GM10266 (cell line): ENCODE measurements at regions not wholly inside any gene's neighbourhood (a gene's known extent, or its start where the extent isn't known, plus 50 kb on each side); places are given as distances from the start of the nearest gene placed in this dataset.

Source experiments
- DNase-seq: peaks from one replicate; pipeline ENCODE4 v3.0.0; 2012; ENCODE audit errors: extremely low spot score
- TF ChIP-seq, protein P1 (sequence below): IDR thresholded peaks from 2 replicates; pipeline ENCODE4 v1.5.1; 2012; ENCODE audit warnings: mild to moderate bottlenecking, low read depth; ENCODE audit not compliant: control insufficient read depth, insufficient read depth; ENCODE audit errors: missing control alignments

GRCh38 chrX:100477958-100478357 lies 67.9 kb upstream of the PCDH19 start:
- TF ChIP-seq, protein P1, sequence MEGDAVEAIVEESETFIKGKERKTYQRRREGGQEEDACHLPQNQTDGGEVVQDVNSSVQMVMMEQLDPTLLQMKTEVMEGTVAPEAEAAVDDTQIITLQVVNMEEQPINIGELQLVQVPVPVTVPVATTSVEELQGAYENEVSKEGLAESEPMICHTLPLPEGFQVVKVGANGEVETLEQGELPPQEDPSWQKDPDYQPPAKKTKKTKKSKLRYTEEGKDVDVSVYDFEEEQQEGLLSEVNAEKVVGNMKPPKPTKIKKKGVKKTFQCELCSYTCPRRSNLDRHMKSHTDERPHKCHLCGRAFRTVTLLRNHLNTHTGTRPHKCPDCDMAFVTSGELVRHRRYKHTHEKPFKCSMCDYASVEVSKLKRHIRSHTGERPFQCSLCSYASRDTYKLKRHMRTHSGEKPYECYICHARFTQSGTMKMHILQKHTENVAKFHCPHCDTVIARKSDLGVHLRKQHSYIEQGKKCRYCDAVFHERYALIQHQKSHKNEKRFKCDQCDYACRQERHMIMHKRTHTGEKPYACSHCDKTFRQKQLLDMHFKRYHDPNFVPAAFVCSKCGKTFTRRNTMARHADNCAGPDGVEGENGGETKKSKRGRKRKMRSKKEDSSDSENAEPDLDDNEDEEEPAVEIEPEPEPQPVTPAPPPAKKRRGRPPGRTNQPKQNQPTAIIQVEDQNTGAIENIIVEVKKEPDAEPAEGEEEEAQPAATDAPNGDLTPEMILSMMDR, result no peak
- DNase-seq, result no peak

DNA sequence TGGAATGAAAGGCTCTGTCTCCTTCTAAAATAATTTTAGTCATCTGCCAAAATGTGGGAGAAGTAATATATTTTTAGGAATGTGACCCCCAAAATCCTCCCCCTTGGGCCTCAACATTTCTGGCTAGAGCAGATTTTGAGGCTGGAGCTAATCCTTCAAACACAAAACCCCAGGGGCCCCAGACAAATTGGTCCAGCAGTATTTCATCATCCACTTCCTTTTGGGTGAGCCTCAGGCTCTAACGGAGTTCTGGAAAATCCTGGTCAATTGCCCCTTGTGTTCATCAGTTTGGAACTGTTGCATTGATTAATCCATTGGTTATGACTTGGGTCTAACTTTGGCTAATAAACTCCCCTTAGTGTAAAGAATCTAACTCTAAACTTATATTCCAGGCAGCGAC lies 67.4 kb upstream of the PCDH19 start:
- no peak for DNase-seq
- TF ChIP-seq, protein P1, result no peak
